ENCODE measurements at regions not wholly inside any gene's neighbourhood (a gene's known extent, or its start where the extent isn't known, plus 50 kb on each side); places are given as distances from the start of the nearest gene placed in this dataset.

DNA sequence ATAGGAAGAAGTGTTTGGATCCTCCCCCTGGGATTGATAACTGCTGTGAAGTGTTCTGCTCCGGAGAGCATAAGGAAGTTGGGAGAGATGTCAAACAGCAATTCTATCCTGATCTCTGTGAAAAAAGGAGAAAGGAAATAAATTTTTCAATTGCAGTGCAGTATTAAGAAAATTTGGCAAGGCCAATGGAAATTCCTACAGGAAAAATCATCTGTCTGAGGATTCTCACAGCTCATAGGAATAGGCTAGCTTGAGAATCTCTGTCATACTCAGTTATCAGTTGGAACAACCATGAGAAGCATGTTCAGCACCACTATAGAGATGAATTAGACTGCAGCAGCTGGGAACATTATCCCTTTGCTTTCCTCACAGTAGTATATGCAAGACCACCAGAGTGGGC is 1238.9 kb upstream of the MIR17HG start:
- no peak for DNase-seq (ENCODE audit: low read depth, low spot score)
- no peak overlapping the region for H3K4me3 ChIP-seq (ENCODE audit: insufficient read length, low read depth)
- no peak for TF ChIP-seq SUZ12 (IDR thresholded peaks at IDR 0.05; ENCODE audit: extremely low read depth, insufficient read depth, insufficient read length)
- TF ChIP-seq ZNF274 (IDR thresholded peaks at IDR 0.05; ENCODE audit: low read depth, low read length) = no peak
- TF ChIP-seq YY1 (IDR thresholded peaks at IDR 0.05; ENCODE audit: insufficient read depth, insufficient read length) = no peak
- H3K36me3 ChIP-seq (ENCODE audit: insufficient read depth, insufficient read length, low read length) = no peaks in the 10 kb centered on the region
- H3K9ac ChIP-seq (ENCODE audit: insufficient read length, low read depth) = no peak overlapping the region
- no peaks in the 10 kb centered on the region for H3K4me1 ChIP-seq (ENCODE audit: insufficient read depth, insufficient read length)
- no peaks in the 10 kb centered on the region for H3K27me3 ChIP-seq (ENCODE audit: insufficient read depth, insufficient read length)
- H3K9me3 ChIP-seq (ENCODE audit: insufficient read depth, low read length) = no peaks in the 10 kb centered on the region

- peaks cover 3% of the 10 kb centered on the region; the same call in 1 of the 2 replicates for H3K9me3 ChIP-seq (ENCODE audit: insufficient read depth, low read length)
- no peaks in the 10 kb centered on the region for H3K27me3 ChIP-seq (ENCODE audit: insufficient read depth, insufficient read length)
- H3K4me3 ChIP-seq (ENCODE audit: insufficient read length, low read depth) = no peak overlapping the region
- H3K4me1 ChIP-seq (ENCODE audit: insufficient read depth, insufficient read length) = no peaks in the 10 kb centered on the region
- no peak for DNase-seq (ENCODE audit: low read depth, low spot score)
- TF ChIP-seq YY1 (IDR thresholded peaks at IDR 0.05; ENCODE audit: insufficient read depth, insufficient read length) = no peak
- no peak for TF ChIP-seq ZNF274 (IDR thresholded peaks at IDR 0.05; ENCODE audit: low read depth, low read length)
- no peak for TF ChIP-seq SUZ12 (IDR thresholded peaks at IDR 0.05; ENCODE audit: extremely low read depth, insufficient read depth, insufficient read length)
- H3K9ac ChIP-seq (ENCODE audit: insufficient read length, low read depth) = no peak overlapping the region
- no peaks in the 10 kb centered on the region for H3K36me3 ChIP-seq (ENCODE audit: insufficient read depth, insufficient read length, low read length)
Measured at GRCh38 chr13:90116121-90116520, 1231.4 kb upstream of the MIR17HG start.

DNA sequence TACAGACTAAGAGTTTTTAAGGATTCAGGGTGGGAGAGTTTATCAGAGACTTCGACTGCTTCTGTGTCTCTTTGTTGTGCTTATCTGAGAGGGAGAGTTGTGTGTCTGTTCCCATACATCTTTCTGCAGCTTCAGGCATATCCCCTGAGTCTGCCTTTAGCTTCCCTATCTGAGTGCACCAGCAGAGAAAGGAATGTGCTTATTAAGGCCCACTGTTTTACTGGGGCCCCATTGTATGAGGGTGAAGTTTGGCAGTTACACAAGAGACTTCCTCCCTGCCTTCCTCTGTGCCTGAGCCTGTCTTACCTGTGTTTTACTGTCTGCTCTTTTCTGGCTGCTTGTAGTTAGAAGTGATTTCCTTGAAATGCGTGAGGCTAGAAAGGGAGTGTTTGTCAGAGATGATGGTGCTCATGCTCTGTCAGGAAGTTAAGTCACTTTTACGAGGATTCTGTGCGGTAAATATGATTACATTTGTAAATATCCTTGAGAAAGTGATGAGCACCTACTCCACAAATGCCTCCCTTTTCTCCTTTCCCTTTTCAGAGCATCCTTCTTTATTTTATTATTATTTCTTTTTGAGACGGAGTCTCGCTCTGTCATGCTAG is 1228.9 kb upstream of the MIR17HG start:
- TF ChIP-seq ZNF274 (IDR thresholded peaks at IDR 0.05; ENCODE audit: low read depth, low read length) (no peak), SUZ12 (IDR thresholded peaks at IDR 0.05; ENCODE audit: extremely low read depth, insufficient read depth, insufficient read length) (no peak), YY1 (IDR thresholded peaks at IDR 0.05; ENCODE audit: insufficient read depth, insufficient read length) (no peak)
- Histone ChIP-seq H3K4me1 (ENCODE audit: insufficient read depth, insufficient read length) (no peaks in the 10 kb centered on the region), H3K27me3 (ENCODE audit: insufficient read depth, insufficient read length) (no peaks in the 10 kb centered on the region), H3K36me3 (ENCODE audit: insufficient read depth, insufficient read length, low read length) (no peaks in the 10 kb centered on the region), H3K9me3 (ENCODE audit: insufficient read depth, low read length) (peaks cover 3% of the 10 kb centered on the region; the same call in 1 of the 2 replicates), H3K4me3 (ENCODE audit: insufficient read length, low read depth) (no peak overlapping the region), H3K9ac (ENCODE audit: insufficient read length, low read depth) (no peak overlapping the region)
- DNase-seq (ENCODE audit: low read depth, low spot score) = no peak

DNA sequence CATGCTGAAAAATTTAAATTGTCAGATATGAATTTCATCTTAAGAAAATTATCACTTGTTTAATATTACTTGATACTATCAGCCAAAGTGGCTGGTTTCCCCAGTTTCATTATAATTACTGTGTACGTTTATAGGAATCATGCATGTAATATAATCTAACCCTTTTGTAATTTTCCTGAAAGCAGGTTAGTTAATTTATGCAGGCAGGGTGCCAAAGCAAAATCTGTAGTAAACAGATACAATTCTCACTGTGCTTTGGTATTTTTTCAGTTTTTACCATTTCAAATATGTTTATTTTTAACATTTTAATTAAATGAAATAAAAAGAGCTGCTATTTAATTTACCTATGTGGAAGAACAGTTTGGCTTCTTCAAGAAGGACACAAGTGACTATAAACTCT is 1227.5 kb upstream of the MIR17HG start:
- Histone ChIP-seq H3K9me3 (ENCODE audit: insufficient read depth, low read length) (peaks cover 3% of the 10 kb centered on the region; the same call in 1 of the 2 replicates), H3K9ac (ENCODE audit: insufficient read length, low read depth) (no peak overlapping the region), H3K36me3 (ENCODE audit: insufficient read depth, insufficient read length, low read length) (no peaks in the 10 kb centered on the region), H3K27me3 (ENCODE audit: insufficient read depth, insufficient read length) (no peaks in the 10 kb centered on the region), H3K4me1 (ENCODE audit: insufficient read depth, insufficient read length) (no peaks in the 10 kb centered on the region), H3K4me3 (ENCODE audit: insufficient read length, low read depth) (no peak overlapping the region)
- TF ChIP-seq YY1 (IDR thresholded peaks at IDR 0.05; ENCODE audit: insufficient read depth, insufficient read length) = no peak
- TF ChIP-seq ZNF274 (IDR thresholded peaks at IDR 0.05; ENCODE audit: low read depth, low read length) = no peak
- no peak for DNase-seq (ENCODE audit: low read depth, low spot score)

DNA sequence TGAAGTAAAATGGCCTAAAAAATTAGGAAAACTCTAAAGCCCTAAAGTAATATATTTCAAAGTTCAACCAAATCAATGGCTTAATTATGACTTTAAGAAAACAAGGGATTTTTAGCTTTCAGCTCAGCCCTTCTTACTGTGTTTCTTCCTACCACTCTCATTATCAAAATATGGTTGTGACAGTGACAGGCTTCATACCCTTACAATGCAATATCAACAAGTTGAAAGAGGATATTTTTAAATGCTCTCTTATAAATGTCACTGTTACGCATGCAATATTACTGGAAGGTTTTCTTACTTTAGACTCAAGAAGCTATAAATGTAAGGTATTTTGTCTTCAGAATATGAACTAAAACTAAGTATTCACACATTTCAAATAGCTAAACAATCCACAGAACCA is 1225.7 kb upstream of the MIR17HG start:
- TF ChIP-seq SUZ12 (IDR thresholded peaks at IDR 0.05; ENCODE audit: extremely low read depth, insufficient read depth, insufficient read length) = no peak
- no peak for TF ChIP-seq YY1 (IDR thresholded peaks at IDR 0.05; ENCODE audit: insufficient read depth, insufficient read length)
- TF ChIP-seq ZNF274 (IDR thresholded peaks at IDR 0.05; ENCODE audit: low read depth, low read length) = no peak
- no peak overlapping the region for H3K4me3 ChIP-seq (ENCODE audit: insufficient read length, low read depth)
- H3K4me1 ChIP-seq (ENCODE audit: insufficient read depth, insufficient read length) = no peaks in the 10 kb centered on the region
- no peak overlapping the region for H3K9ac ChIP-seq (ENCODE audit: insufficient read length, low read depth)
- H3K9me3 ChIP-seq (ENCODE audit: insufficient read depth, low read length) = peaks cover 3% of the 10 kb centered on the region; the same call in 1 of the 2 replicates
- no peak for DNase-seq (ENCODE audit: low read depth, low spot score)
- H3K36me3 ChIP-seq (ENCODE audit: insufficient read depth, insufficient read length, low read length) = no peaks in the 10 kb centered on the region
- H3K27me3 ChIP-seq (ENCODE audit: insufficient read depth, insufficient read length) = no peaks in the 10 kb centered on the region

GRCh38 chr13:90122531-90122930 is 1225.0 kb upstream of the MIR17HG start:
- Histone ChIP-seq H3K4me3 (ENCODE audit: insufficient read length, low read depth) (no peak overlapping the region), H3K4me1 (ENCODE audit: insufficient read depth, insufficient read length) (no peaks in the 10 kb centered on the region), H3K27me3 (ENCODE audit: insufficient read depth, insufficient read length) (no peaks in the 10 kb centered on the region), H3K36me3 (ENCODE audit: insufficient read depth, insufficient read length, low read length) (no peaks in the 10 kb centered on the region), H3K9me3 (ENCODE audit: insufficient read depth, low read length) (no peaks in the 10 kb centered on the region), H3K9ac (ENCODE audit: insufficient read length, low read depth) (no peak overlapping the region)
- no peak for DNase-seq (ENCODE audit: low read depth, low spot score)
- TF ChIP-seq YY1 (IDR thresholded peaks at IDR 0.05; ENCODE audit: insufficient read depth, insufficient read length) (no peak), SUZ12 (IDR thresholded peaks at IDR 0.05; ENCODE audit: extremely low read depth, insufficient read depth, insufficient read length) (no peak), ZNF274 (IDR thresholded peaks at IDR 0.05; ENCODE audit: low read depth, low read length) (no peak)

- no peak for DNase-seq (ENCODE audit: low read depth, low spot score)
- Histone ChIP-seq H3K4me3 (ENCODE audit: insufficient read length, low read depth) (no peak overlapping the region), H3K27me3 (ENCODE audit: insufficient read depth, insufficient read length) (no peaks in the 10 kb centered on the region), H3K9me3 (ENCODE audit: insufficient read depth, low read length) (no peaks in the 10 kb centered on the region), H3K36me3 (ENCODE audit: insufficient read depth, insufficient read length, low read length) (no peaks in the 10 kb centered on the region), H3K4me1 (ENCODE audit: insufficient read depth, insufficient read length) (no peaks in the 10 kb centered on the region), H3K9ac (ENCODE audit: insufficient read length, low read depth) (no peak overlapping the region)
- TF ChIP-seq SUZ12 (IDR thresholded peaks at IDR 0.05; ENCODE audit: extremely low read depth, insufficient read depth, insufficient read length) (no peak), ZNF274 (IDR thresholded peaks at IDR 0.05; ENCODE audit: low read depth, low read length) (no peak), YY1 (IDR thresholded peaks at IDR 0.05; ENCODE audit: insufficient read depth, insufficient read length) (no peak)
Measured at GRCh38 chr13:90135558-90135957, 1211.9 kb upstream of the MIR17HG start.
